H1 (cell line): ENCODE measurements at regions not wholly inside any gene's neighbourhood (a gene's known extent, or its start where the extent isn't known, plus 50 kb on each side); places are given as distances from the start of the nearest gene placed in this dataset.

Experiments used
- CTCF ChIA-PET: fragments of 300-600 bp; sonication (Branson Sonifier 250); formaldehyde crosslinking; loops from one replicate; lab custom pipeline; 2021; ENCODE audit not compliant: partially characterized antibody; lab: Charles Lee
- POLR2A ChIA-PET: fragments of 300-600 bp; sonication (Branson Sonifier 250); formaldehyde crosslinking; loops from one replicate; lab custom pipeline; 2021; ENCODE audit warnings: inconsistent platforms; ENCODE audit not compliant: partially characterized antibody; lab: Charles Lee
- DNase-seq, 2 experiments: peaks; one replicate each; pipeline versions ENCODE4 v3.0.0 to v3.0.0-alpha.2; 2010 to 2022; ENCODE audit warnings: low spot score in 2 of 2, low read depth in 1 of 2, mixed read lengths in 1 of 2
- FAIRE-seq: peaks from 2 replicates; lab custom pipeline; 2011; peaks lifted over from hg19 to GRCh38; lab: Jason Lieb, UNC
- H2AFZ ChIP-seq: 2 replicates; pipeline ENCODE4 v1.8.1; 2012; ENCODE audit warnings: low read length, inconsistent platforms
- H2AK5ac ChIP-seq: 2 replicates; pipeline ENCODE4 v1.6.1; 2013; ENCODE audit warnings: low read depth, low read length
- H2BK120ac ChIP-seq: replicated peaks from 2 replicates; pipeline ENCODE3; 2013; ENCODE audit warnings: low read depth, low read length, inconsistent platforms
- H2BK12ac ChIP-seq: 2 replicates; pipeline ENCODE4 v1.6.1; 2013; ENCODE audit warnings: low read depth, low read length
- H2BK15ac ChIP-seq: 2 replicates; pipeline ENCODE4 v1.6.1; 2013; ENCODE audit warnings: low read length
- H2BK20ac ChIP-seq: 2 replicates; pipeline ENCODE4 v1.6.1; 2013; ENCODE audit warnings: low read length
- H2BK5ac ChIP-seq: 2 replicates; pipeline ENCODE4 v1.6.1; 2013; ENCODE audit warnings: low read depth, low read length
- H3K14ac ChIP-seq: 2 replicates; pipeline ENCODE4 v1.6.1; 2013; ENCODE audit warnings: inconsistent platforms; ENCODE audit not compliant: insufficient read length
- H3K18ac ChIP-seq: 2 replicates; pipeline ENCODE4 v1.6.1; 2013; ENCODE audit warnings: low read length; ENCODE audit errors: extremely low read depth
- H3K23ac ChIP-seq: 2 replicates; pipeline ENCODE4 v1.6.1; 2013; ENCODE audit warnings: inconsistent platforms; ENCODE audit not compliant: insufficient read length
- H3K23me2 ChIP-seq: 2 replicates; pipeline ENCODE4 v1.6.1; 2013; ENCODE audit warnings: low read depth, low read length
- H3K27ac ChIP-seq: 2 replicates; pipeline ENCODE4 v1.6.1; 2011; ENCODE audit warnings: low read depth, low read length, inconsistent platforms
- H3K27me3 ChIP-seq, 4 experiments: replicated peaks in 1 of 4; 1 replicate in 1 of 4; 2 replicates in 3 of 4; pipeline versions ENCODE4 v1.6.1 to v1.8.1; 2011 to 2013; ENCODE audit warnings: low read length in 3 of 4, mild to moderate bottlenecking in 3 of 4, inconsistent platforms in 2 of 4, mixed read lengths in 2 of 4, moderate library complexity in 1 of 4; ENCODE audit not compliant: control insufficient read depth in 3 of 4, insufficient read depth in 3 of 4; ENCODE audit errors: extremely low read depth in 1 of 4
- H3K36me3 ChIP-seq, 4 experiments: 2 replicates each; pipeline versions ENCODE4 v1.6.1 to v1.8.1; 2011 to 2013; ENCODE audit warnings: mild to moderate bottlenecking in 4 of 4, low read length in 3 of 4, moderate library complexity in 2 of 4, control low read depth in 1 of 4, inconsistent platforms in 1 of 4; ENCODE audit not compliant: insufficient read depth in 4 of 4, control insufficient read depth in 2 of 4
- H3K4ac ChIP-seq: replicated peaks from 2 replicates; pipeline ENCODE3; 2013; ENCODE audit warnings: low read length, low read depth, mixed read lengths, inconsistent platforms; ENCODE audit not compliant: insufficient read length
- H3K4me1 ChIP-seq, 4 experiments: replicated peaks in 1 of 4; 1 replicate in 1 of 4; 2 replicates in 3 of 4; pipeline versions ENCODE4 v1.6.1 to v1.8.1; 2011 to 2013; ENCODE audit warnings: low read length in 3 of 4, inconsistent platforms in 2 of 4, mixed read lengths in 1 of 4; ENCODE audit not compliant: insufficient read depth in 4 of 4, control insufficient read depth in 3 of 4
- H3K4me2 ChIP-seq, 2 experiments: 2 replicates each; pipeline versions ENCODE4 v1.6.1 to v1.8.1; 2011 to 2013; ENCODE audit warnings: low read depth in 2 of 2, low read length in 2 of 2, control low read depth in 1 of 2, inconsistent platforms in 1 of 2, mild to moderate bottlenecking in 1 of 2; ENCODE audit not compliant: insufficient read depth in 1 of 2
- H3K4me3 ChIP-seq, 4 experiments: fragments of 200-600, 300-600 bp in 1 of 4; sonication (generic), shearing (Covaris generic), sonication (Bioruptor Twin) in 1 of 4; 2 replicates each; pipeline versions ENCODE4 v1.5.1 to v1.8.1; 2011 to 2016; ENCODE audit warnings: low read length in 4 of 4, low read depth in 3 of 4, control low read depth in 2 of 4, inconsistent platforms in 2 of 4, mild to moderate bottlenecking in 2 of 4, mixed read lengths in 1 of 4, moderate library complexity in 1 of 4; ENCODE audit not compliant: insufficient read depth in 2 of 4; ENCODE audit errors: extremely low read depth in 1 of 4
- H3K56ac ChIP-seq: replicated peaks from 2 replicates; pipeline ENCODE3; 2013; ENCODE audit warnings: low read depth, mild to moderate bottlenecking, mixed read lengths, low read length, inconsistent platforms; ENCODE audit not compliant: insufficient read length
- H3K79me1 ChIP-seq: 2 replicates; pipeline ENCODE4 v1.6.1; 2013; ENCODE audit warnings: low read depth, low read length, control low read depth
- H3K79me2 ChIP-seq, 2 experiments: 2 replicates each; pipeline versions ENCODE4 v1.6.1 to v1.8.1; 2012 to 2013; ENCODE audit warnings: low read length in 2 of 2, mild to moderate bottlenecking in 2 of 2, inconsistent platforms in 1 of 2; ENCODE audit not compliant: insufficient read depth in 2 of 2, control insufficient read depth in 1 of 2
- H3K9ac ChIP-seq, 4 experiments: replicated peaks in 1 of 4; 1 replicate in 1 of 4; 2 replicates in 3 of 4; pipeline versions ENCODE4 v1.6.1 to v1.8.1; 2011 to 2013; ENCODE audit warnings: low read depth in 3 of 4, low read length in 3 of 4, control low read depth in 2 of 4, mild to moderate bottlenecking in 2 of 4, moderate library complexity in 2 of 4, inconsistent platforms in 1 of 4; ENCODE audit errors: extremely low read depth in 1 of 4
- H3K9me3 ChIP-seq, 2 experiments: 2 replicates each; pipeline versions ENCODE4 v1.6.1 to v1.8.1; 2012 to 2013; ENCODE audit warnings: mild to moderate bottlenecking in 2 of 2, moderate library complexity in 2 of 2, control low read depth in 1 of 2, inconsistent platforms in 1 of 2, low read depth in 1 of 2, low read length in 1 of 2, mixed read lengths in 1 of 2; ENCODE audit not compliant: insufficient read depth in 2 of 2
- H4K20me1 ChIP-seq, 2 experiments: replicated peaks in 1 of 2; 2 replicates each; pipeline versions ENCODE3 to v1.8.1; 2011 to 2013; ENCODE audit warnings: inconsistent platforms in 2 of 2, low read length in 2 of 2, mild to moderate bottlenecking in 1 of 2; ENCODE audit not compliant: insufficient read depth in 2 of 2, control insufficient read depth in 1 of 2
- H4K5ac ChIP-seq: 2 replicates; pipeline ENCODE4 v1.6.1; 2013; ENCODE audit warnings: low read length, low read depth, mixed read lengths, inconsistent platforms; ENCODE audit not compliant: insufficient read length
- H4K8ac ChIP-seq: 2 replicates; pipeline ENCODE4 v1.8.0; 2013; ENCODE audit warnings: mild to moderate bottlenecking, moderate library complexity, low read length, inconsistent platforms; ENCODE audit not compliant: insufficient read depth; ENCODE audit errors: extremely low read depth
- H4K91ac ChIP-seq: replicated peaks from 2 replicates; pipeline ENCODE3; 2013; ENCODE audit warnings: low read length, mixed read lengths, inconsistent platforms; ENCODE audit not compliant: insufficient read length
- BACH1 ChIP-seq: IDR thresholded peaks from 2 replicates; pipeline ENCODE4 v1.6.1; 2012; ENCODE audit warnings: low read length, improper control_type of control experiment
- BRCA1 ChIP-seq: IDR thresholded peaks from 2 replicates; pipeline ENCODE4 v1.6.1; 2012; ENCODE audit warnings: low read depth, low read length, improper control_type of control experiment
- CBX5 ChIP-seq: fragments of 300-800, 300-1000 bp; sonication (generic); IDR thresholded peaks from 2 replicates; pipeline ENCODE4 v1.7.1; 2016; ENCODE audit warnings: antibody characterized with exemption, low read length, low read depth
- CREB1 ChIP-seq: IDR thresholded peaks from 2 replicates; pipeline ENCODE4 v1.6.1; 2012; ENCODE audit warnings: inconsistent platforms
- HDAC2 ChIP-seq, 2 experiments: fragments of 300-600 bp in 1 of 2; sonication (generic) in 1 of 2; IDR thresholded peaks; 2 replicates each; pipeline ENCODE4 v1.6.1; 2011 to 2012; ENCODE audit warnings: low read depth in 2 of 2, low read length in 2 of 2, mild to moderate bottlenecking in 2 of 2, moderate library complexity in 2 of 2, borderline replicate concordance in 1 of 2, inconsistent platforms in 1 of 2
- NANOG ChIP-seq: IDR thresholded peaks from 2 replicates; pipeline ENCODE4 v1.6.1; 2011; ENCODE audit warnings: low read length, low read depth, mild to moderate bottlenecking, inconsistent platforms; ENCODE audit not compliant: insufficient read depth, poor library complexity, severe bottlenecking
- RNF2 ChIP-seq: fragments of 200-900, 300-1000 bp; sonication (generic); IDR thresholded peaks from 2 replicates; pipeline ENCODE4 v1.7.1; 2016; ENCODE audit warnings: borderline replicate concordance, low read depth, mild to moderate bottlenecking, antibody characterized with exemption, low read length; ENCODE audit not compliant: poor library complexity, severe bottlenecking; ENCODE audit errors: missing control alignments
- SAP30 ChIP-seq: fragments of 300-600 bp; sonication (generic); IDR thresholded peaks from 2 replicates; pipeline ENCODE4 v1.7.1; 2012; ENCODE audit warnings: low read length, moderate library complexity, mild to moderate bottlenecking, inconsistent platforms; ENCODE audit not compliant: insufficient read depth, insufficient replicate concordance
- ZNF274 ChIP-seq: IDR thresholded peaks from 2 replicates; pipeline ENCODE4 v1.7.0; 2012; ENCODE audit warnings: low read length, borderline replicate concordance; ENCODE audit errors: extremely low read depth
- WGBS, 2 experiments: shearing (Covaris generic) in 1 of 2; methylation state at CpG; one replicate each; pipeline versions ENCODE4 v1.1.6 to v1.1.7; 2013 to 2015; ENCODE audit warnings: low lambda C conversion rate in 2 of 2, mixed read lengths in 2 of 2, inconsistent platforms in 1 of 2, low coverage in 1 of 2, missing lambda C conversion rate in 1 of 2; ENCODE audit not compliant: insufficient replicate concordance in 2 of 2, insufficient coverage in 1 of 2, insufficient read length in 1 of 2; ENCODE audit errors: extremely low coverage in 1 of 2, missing lambda C conversion rate in 1 of 2; 5-methylcytosine and 5-hydroxymethylcytosine counted together
- TF ChIP-seq, protein P1 (sequence below), 3 experiments: IDR thresholded peaks; 1 replicate in 2 of 3; 2 replicates in 1 of 3; pipeline versions ENCODE4 v1.5.1 to v1.6.1; 2011; ENCODE audit warnings: low read length in 3 of 3, mild to moderate bottlenecking in 3 of 3, inconsistent platforms in 2 of 3, low read depth in 1 of 3, moderate library complexity in 1 of 3; ENCODE audit not compliant: insufficient read depth in 1 of 3; ENCODE audit errors: control extremely low read depth in 1 of 3

GRCh38 chr4:115723621-115724020, 610.2 kb upstream of the NDST4 start:
- Histone ChIP-seq H3K56ac (no peak overlapping the region), H3K4ac (no peak overlapping the region), H3K4me1 (no peaks in the 10 kb centered on the region), H4K91ac (no peak overlapping the region), H2BK120ac (no peak overlapping the region), H2BK5ac (no peak overlapping the region), H3K27me3 (no peaks in the 10 kb centered on the region), H3K4me2 (no peak overlapping the region), H4K20me1 (no peaks in the 10 kb centered on the region), H2AFZ (no peak overlapping the region), H2AK5ac (no peak overlapping the region), H2BK15ac (no peak overlapping the region), H4K8ac (no peak overlapping the region), H3K14ac (no peak overlapping the region), H3K4me3 (no peak overlapping the region), H2BK12ac (no peak overlapping the region), H3K27ac (no peak overlapping the region), H4K5ac (no peak overlapping the region), H3K36me3 (no peaks in the 10 kb centered on the region), H3K23ac (no peak overlapping the region), H3K23me2 (no peaks in the 10 kb centered on the region), H3K9ac (no peak overlapping the region), H3K18ac (no peak overlapping the region), H3K79me2 (no peaks in the 10 kb centered on the region), H3K79me1 (no peaks in the 10 kb centered on the region), H2BK20ac (no peak overlapping the region), H3K9me3 (no peaks in the 10 kb centered on the region)
- FAIRE-seq (no peak), DNase-seq (no peak)
- WGBS, 2 experiments = 93% methylated on average over 3 of the region's 3 CpGs; no CpG with 5 or more reads in 1 of the 2 experiments
- no peak for TF ChIP-seq RNF2
- no peak for TF ChIP-seq CREB1
- no peak for TF ChIP-seq NANOG
- TF ChIP-seq BACH1 = no peak
- TF ChIP-seq CBX5 = no peak
- no peak for TF ChIP-seq HDAC2 (IDR thresholded peaks at IDR 0.05; ENCODE audit: borderline replicate concordance in 1 of 2, low read depth in 2 of 2, low read length in 2 of 2)
- no peak for TF ChIP-seq BRCA1
- TF ChIP-seq SAP30 = no peak
- no peak for TF ChIP-seq ZNF274
- TF ChIP-seq, protein P1, sequence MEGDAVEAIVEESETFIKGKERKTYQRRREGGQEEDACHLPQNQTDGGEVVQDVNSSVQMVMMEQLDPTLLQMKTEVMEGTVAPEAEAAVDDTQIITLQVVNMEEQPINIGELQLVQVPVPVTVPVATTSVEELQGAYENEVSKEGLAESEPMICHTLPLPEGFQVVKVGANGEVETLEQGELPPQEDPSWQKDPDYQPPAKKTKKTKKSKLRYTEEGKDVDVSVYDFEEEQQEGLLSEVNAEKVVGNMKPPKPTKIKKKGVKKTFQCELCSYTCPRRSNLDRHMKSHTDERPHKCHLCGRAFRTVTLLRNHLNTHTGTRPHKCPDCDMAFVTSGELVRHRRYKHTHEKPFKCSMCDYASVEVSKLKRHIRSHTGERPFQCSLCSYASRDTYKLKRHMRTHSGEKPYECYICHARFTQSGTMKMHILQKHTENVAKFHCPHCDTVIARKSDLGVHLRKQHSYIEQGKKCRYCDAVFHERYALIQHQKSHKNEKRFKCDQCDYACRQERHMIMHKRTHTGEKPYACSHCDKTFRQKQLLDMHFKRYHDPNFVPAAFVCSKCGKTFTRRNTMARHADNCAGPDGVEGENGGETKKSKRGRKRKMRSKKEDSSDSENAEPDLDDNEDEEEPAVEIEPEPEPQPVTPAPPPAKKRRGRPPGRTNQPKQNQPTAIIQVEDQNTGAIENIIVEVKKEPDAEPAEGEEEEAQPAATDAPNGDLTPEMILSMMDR (IDR thresholded peaks at IDR 0.05; ENCODE audit: control extremely low read depth in 1 of 3, insufficient read depth in 1 of 3, low read depth in 1 of 3, low read length in 3 of 3) = no peak
- ChIA-PET POLR2A (no interaction called here), CTCF (no interaction called here)
